IMR-90 (cell line): ENCODE measurements at regions not wholly inside any gene's neighbourhood (a gene's known extent, or its start where the extent isn't known, plus 50 kb on each side); places are given as distances from the start of the nearest gene placed in this dataset.
"Not testable (repeated sequence)": the region's sequence is repeated elsewhere in the genome, so short reads cannot be mapped to it uniquely, and the experiment has no call there.

ENCODE experiments used
- ATAC-seq: fragments of 200-7000 bp; cut with Tn5 transposase; 2 replicates; pipeline ENCODE4 v1.9.1; 2020; ENCODE audit warnings: low read depth, mild to moderate bottlenecking, moderate library complexity
- BruUV-seq: library from RNA; stranded (reverse); fragments of 400-500 nt; replicated peaks from 2 replicates; lab custom pipeline; 2021; lab: Mats Ljungman, UMichigan
- CTCF ChIA-PET: fragments of 300-600 bp; formaldehyde crosslinking; extraction: SDS; loops from one replicate; lab custom pipeline; 2021; ENCODE audit warnings: antibody characterized with exemption; lab: Yijun Ruan, JAX
- POLR2A ChIA-PET: fragments of 300-600 bp; sonication (Branson Sonifier 250); formaldehyde crosslinking; loops from one replicate; lab custom pipeline; 2022; ENCODE audit warnings: antibody characterized with exemption; ENCODE audit not compliant: unreplicated experiment; lab: Charles Lee
- DNase-seq: peaks from one replicate; pipeline ENCODE4 v3.0.0; 2013
- H2AFZ ChIP-seq: replicated peaks from 2 replicates; pipeline ENCODE3; 2013; ENCODE audit warnings: low read length, mild to moderate bottlenecking; ENCODE audit not compliant: poor library complexity
- H2AK5ac ChIP-seq: 2 replicates; pipeline ENCODE4 v1.6.1; 2013; ENCODE audit warnings: low read depth, low read length, inconsistent platforms
- H2AK9ac ChIP-seq: replicated peaks from 2 replicates; pipeline ENCODE3; 2013; ENCODE audit warnings: mild to moderate bottlenecking, low read depth, low read length, moderate library complexity; ENCODE audit not compliant: poor library complexity
- H2BK120ac ChIP-seq: 2 replicates; pipeline ENCODE4 v1.6.1; 2013; ENCODE audit warnings: low read depth, low read length, inconsistent platforms
- H2BK15ac ChIP-seq: 3 replicates; pipeline ENCODE4 v1.6.1; 2013; ENCODE audit warnings: low read depth, low read length, inconsistent platforms
- H2BK20ac ChIP-seq: 2 replicates; pipeline ENCODE4 v1.6.1; 2013; ENCODE audit warnings: low read depth, mild to moderate bottlenecking, inconsistent platforms, low read length, moderate library complexity
- H2BK5ac ChIP-seq: 2 replicates; pipeline ENCODE4 v1.6.1; 2013; ENCODE audit warnings: mild to moderate bottlenecking, low read depth, low read length, inconsistent platforms; ENCODE audit not compliant: poor library complexity, severe bottlenecking
- H3K14ac ChIP-seq: replicated peaks from 2 replicates; pipeline ENCODE4 v1.6.1; 2013; ENCODE audit warnings: low read depth, low read length, inconsistent platforms
- H3K18ac ChIP-seq: 2 replicates; pipeline ENCODE4 v1.6.1; 2013; ENCODE audit warnings: low read depth, low read length, control low read depth
- H3K23ac ChIP-seq: 2 replicates; pipeline ENCODE4 v1.6.1; 2013; ENCODE audit warnings: low read depth, low read length, inconsistent platforms
- H3K27ac ChIP-seq: 2 replicates; pipeline ENCODE4 v1.5.1; 2013; ENCODE audit warnings: mild to moderate bottlenecking, control low read depth, low read length; ENCODE audit not compliant: insufficient read depth
- H3K27me3 ChIP-seq: 2 replicates; pipeline ENCODE4 v1.6.1; 2013; ENCODE audit warnings: low read length; ENCODE audit not compliant: control insufficient read depth, insufficient read depth
- H3K36me3 ChIP-seq: 2 replicates; pipeline ENCODE4 v1.6.1; 2013; ENCODE audit warnings: low read length, mixed read lengths; ENCODE audit not compliant: control insufficient read depth, insufficient read depth
- H3K4ac ChIP-seq: 2 replicates; pipeline ENCODE4 v1.6.1; 2013; ENCODE audit warnings: low read depth, low read length, inconsistent platforms
- H3K4me1 ChIP-seq: 2 replicates; pipeline ENCODE4 v1.6.1; 2013; ENCODE audit warnings: low read length, mixed read lengths; ENCODE audit not compliant: control insufficient read depth, insufficient read depth
- H3K4me2 ChIP-seq: 2 replicates; pipeline ENCODE4 v1.6.1; 2013; ENCODE audit warnings: low read depth, mild to moderate bottlenecking, control low read depth, low read length, moderate library complexity
- H3K4me3 ChIP-seq: 2 replicates; pipeline ENCODE4 v1.5.1; 2013; ENCODE audit warnings: low read depth, mild to moderate bottlenecking, control low read depth, low read length, moderate library complexity; ENCODE audit not compliant: insufficient read depth
- H3K56ac ChIP-seq: 2 replicates; pipeline ENCODE4 v1.6.1; 2013; ENCODE audit warnings: low read length, inconsistent platforms; ENCODE audit not compliant: insufficient read depth; ENCODE audit errors: extremely low read depth
- H3K79me1 ChIP-seq, 2 experiments: 2 replicates each; pipeline ENCODE4 v1.6.1; 2013; ENCODE audit warnings: low read length in 2 of 2, inconsistent platforms in 1 of 2, low read depth in 1 of 2
- H3K9ac ChIP-seq: 2 replicates; pipeline ENCODE4 v1.6.1; 2013; ENCODE audit warnings: low read depth, low read length, control low read depth
- H3K9me1 ChIP-seq: 2 replicates; pipeline ENCODE4 v1.6.1; 2013; ENCODE audit warnings: low read length, inconsistent platforms; ENCODE audit not compliant: insufficient read depth
- H3K9me3 ChIP-seq: 2 replicates; pipeline ENCODE4 v1.6.1; 2013; ENCODE audit warnings: low read length; ENCODE audit not compliant: control insufficient read depth, insufficient read depth
- H4K20me1 ChIP-seq: 2 replicates; pipeline ENCODE4 v1.6.1; 2013; ENCODE audit warnings: low read length, inconsistent platforms; ENCODE audit not compliant: insufficient read depth
- H4K5ac ChIP-seq: 2 replicates; pipeline ENCODE4 v1.6.1; 2013; ENCODE audit warnings: mild to moderate bottlenecking, low read depth, low read length, control low read depth
- H4K8ac ChIP-seq, 2 experiments: 2 replicates each; pipeline ENCODE4 v1.6.1; 2013; ENCODE audit warnings: low read depth in 2 of 2, low read length in 2 of 2, control low read depth in 1 of 2, inconsistent platforms in 1 of 2
- H4K91ac ChIP-seq: 2 replicates; pipeline ENCODE4 v1.6.1; 2013; ENCODE audit warnings: low read depth, low read length, inconsistent platforms; ENCODE audit not compliant: insufficient read depth
- WGBS, 2 experiments: methylation state at CpG; one replicate each; pipeline versions ENCODE4 v1.1.5 to v1.1.7; 2013; ENCODE audit warnings: missing lambda C conversion rate in 2 of 2; ENCODE audit not compliant: insufficient read length in 1 of 2; ENCODE audit errors: extremely low coverage in 2 of 2; 5-methylcytosine and 5-hydroxymethylcytosine counted together
- dilution Hi-C: fragments of 300-500 bp; cut with HindIII; formaldehyde crosslinking; loops from one replicate; pipeline ENCODE4 v1.14.3; 2018; ENCODE audit warnings: low sequenced_read_pairs; ENCODE audit not compliant: unreplicated experiment
- in situ Hi-C: fragments of 300-500 bp; cut with MboI; formaldehyde crosslinking; loops from 3 replicates; pipeline ENCODE4 v1.14.3; 2019; ENCODE audit warnings: low sequenced_read_pairs, inconsistent platforms, mixed read lengths
- intact Hi-C: fragments of 100-400 bp; cut with micrococcal nuclease; formaldehyde crosslinking; loops from 2 replicates; pipeline ENCODE4 v1.10.0; 2022

DNA sequence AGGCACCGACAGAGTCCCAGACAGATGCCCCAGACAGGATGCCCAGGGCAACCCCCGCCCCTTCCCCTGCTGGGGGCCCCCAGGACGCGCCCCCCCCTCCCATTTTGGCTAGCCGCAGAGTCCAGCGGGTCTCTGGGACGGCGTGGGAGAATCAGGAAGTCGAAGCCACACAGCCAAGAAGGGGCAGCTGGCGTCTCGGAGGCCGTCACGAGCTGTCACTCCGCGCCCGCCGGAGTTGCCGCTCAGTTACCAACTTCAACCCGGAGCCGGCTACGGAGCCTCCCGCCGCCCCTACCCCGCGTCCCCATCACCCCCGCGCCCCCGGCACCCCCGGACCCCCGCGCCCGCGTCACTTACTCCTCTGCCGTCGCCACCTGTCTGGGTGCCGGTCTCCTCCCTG is 119.8 kb downstream of the OTOP1 start:
- H3K9me3 ChIP-seq, H3K4ac ChIP-seq, CTCF ChIA-PET, H3K4me1 ChIP-seq, H2BK15ac ChIP-seq, H3K14ac ChIP-seq, H3K4me3 ChIP-seq, H3K9ac ChIP-seq, dilution Hi-C loops, H4K8ac ChIP-seq, BruUV-seq, H4K91ac ChIP-seq, H3K56ac ChIP-seq, H3K79me1 ChIP-seq, H3K36me3 ChIP-seq, H2AK9ac ChIP-seq, H4K5ac ChIP-seq, ATAC-seq, H2BK120ac ChIP-seq, H2BK5ac ChIP-seq, H2AK5ac ChIP-seq, H4K20me1 ChIP-seq, H3K4me2 ChIP-seq, H3K27ac ChIP-seq, DNase-seq, H3K9me1 ChIP-seq, intact Hi-C loops, POLR2A ChIA-PET, H2AFZ ChIP-seq, H3K23ac ChIP-seq, H3K18ac ChIP-seq, H2BK20ac ChIP-seq, H3K27me3 ChIP-seq: not testable (repeated sequence)
- WGBS, 2 experiments: no CpG with 5 or more reads among the region's 36 CpGs
- in situ Hi-C loops: loop anchor here (25.0 kb wide), 1 partner anchor 120 kb away; no protein-coding TSS in a partner anchor
